ENCODE measurements at regions not wholly inside any gene's neighbourhood (a gene's known extent, or its start where the extent isn't known, plus 50 kb on each side); places are given as distances from the start of the nearest gene placed in this dataset.

DNA sequence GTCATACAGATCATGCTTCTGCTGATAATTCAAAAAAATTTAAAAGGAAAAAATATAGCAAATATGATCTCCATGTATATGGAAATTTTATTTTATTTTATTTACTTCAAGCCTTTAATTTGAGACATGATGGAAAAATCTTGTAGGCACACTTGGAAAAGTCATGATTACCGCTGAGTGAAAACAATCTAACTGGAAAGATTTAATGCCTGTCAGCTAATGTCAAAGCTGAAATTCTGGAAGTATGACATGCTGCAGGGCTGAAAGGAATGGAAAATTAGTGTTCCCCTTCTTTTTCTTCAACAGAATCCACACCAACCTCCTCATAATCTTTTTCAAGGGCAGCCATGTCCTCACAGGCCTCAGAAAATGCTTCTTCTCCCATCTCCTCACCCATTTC, 58.2 kb downstream of the RPRM start:
- H3K27me3 Mint-ChIP-seq (ENCODE audit: low read depth), result no peaks in the 10 kb centered on the region
- no peaks in the 10 kb centered on the region for H3K4me1 Mint-ChIP-seq
- TF ChIP-seq, protein P1, sequence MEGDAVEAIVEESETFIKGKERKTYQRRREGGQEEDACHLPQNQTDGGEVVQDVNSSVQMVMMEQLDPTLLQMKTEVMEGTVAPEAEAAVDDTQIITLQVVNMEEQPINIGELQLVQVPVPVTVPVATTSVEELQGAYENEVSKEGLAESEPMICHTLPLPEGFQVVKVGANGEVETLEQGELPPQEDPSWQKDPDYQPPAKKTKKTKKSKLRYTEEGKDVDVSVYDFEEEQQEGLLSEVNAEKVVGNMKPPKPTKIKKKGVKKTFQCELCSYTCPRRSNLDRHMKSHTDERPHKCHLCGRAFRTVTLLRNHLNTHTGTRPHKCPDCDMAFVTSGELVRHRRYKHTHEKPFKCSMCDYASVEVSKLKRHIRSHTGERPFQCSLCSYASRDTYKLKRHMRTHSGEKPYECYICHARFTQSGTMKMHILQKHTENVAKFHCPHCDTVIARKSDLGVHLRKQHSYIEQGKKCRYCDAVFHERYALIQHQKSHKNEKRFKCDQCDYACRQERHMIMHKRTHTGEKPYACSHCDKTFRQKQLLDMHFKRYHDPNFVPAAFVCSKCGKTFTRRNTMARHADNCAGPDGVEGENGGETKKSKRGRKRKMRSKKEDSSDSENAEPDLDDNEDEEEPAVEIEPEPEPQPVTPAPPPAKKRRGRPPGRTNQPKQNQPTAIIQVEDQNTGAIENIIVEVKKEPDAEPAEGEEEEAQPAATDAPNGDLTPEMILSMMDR (conservative IDR thresholded peaks at IDR 0.05), result no peak
- peaks cover 5% of the 10 kb centered on the region for H3K9me3 Mint-ChIP-seq
- H3K36me3 Mint-ChIP-seq (ENCODE audit: low read depth), result no peaks in the 10 kb centered on the region
- DNase-seq (ENCODE audit: low read depth, low spot score), result no peak
- no peak overlapping the region for H3K4me3 Mint-ChIP-seq
- H3K27ac Mint-ChIP-seq (ENCODE audit: unreplicated experiment), result no peak overlapping the region

- Mint-ChIP-seq H3K36me3 (ENCODE audit: low read depth) (no peaks in the 10 kb centered on the region), H3K4me3 (no peak overlapping the region), H3K9me3 (peaks cover 5% of the 10 kb centered on the region), H3K27me3 (ENCODE audit: low read depth) (no peaks in the 10 kb centered on the region), H3K27ac (ENCODE audit: unreplicated experiment) (no peak overlapping the region), H3K4me1 (no peaks in the 10 kb centered on the region)
- DNase-seq (ENCODE audit: low read depth, low spot score), result no peak
- TF ChIP-seq, protein P1 (conservative IDR thresholded peaks at IDR 0.05), result no peak
These were observed 61.5 kb downstream of the RPRM start for GRCh38 chr2:153417077-153417476.

DNA sequence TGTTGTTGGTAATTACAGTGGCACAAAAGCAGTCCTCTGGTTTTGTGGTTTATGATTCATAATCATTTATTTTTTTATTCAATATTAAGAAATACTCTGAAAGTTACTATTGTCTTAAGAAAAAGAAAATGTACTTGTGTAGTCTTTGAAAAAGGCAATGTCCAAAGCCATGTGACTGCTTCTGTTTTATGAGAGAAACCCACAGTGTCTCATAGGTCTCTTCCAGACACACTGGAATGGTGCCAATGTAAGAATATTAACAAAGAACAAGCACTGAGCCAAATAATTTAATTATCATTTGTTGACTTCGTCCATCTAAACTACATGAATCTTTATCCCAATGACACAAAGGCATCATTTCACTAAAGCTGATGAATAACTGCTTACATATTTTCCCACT, 62.5 kb downstream of the RPRM start:
- Mint-ChIP-seq H3K36me3 (ENCODE audit: low read depth) (no peaks in the 10 kb centered on the region), H3K27ac (ENCODE audit: unreplicated experiment) (no peak overlapping the region), H3K27me3 (ENCODE audit: low read depth) (no peaks in the 10 kb centered on the region), H3K4me3 (no peak overlapping the region), H3K9me3 (peaks cover 5% of the 10 kb centered on the region), H3K4me1 (no peaks in the 10 kb centered on the region)
- TF ChIP-seq, protein P1 (conservative IDR thresholded peaks at IDR 0.05), result no peak
- no peak for DNase-seq (ENCODE audit: low read depth, low spot score)

GRCh38 chr2:153408710-153409385, 69.7 kb downstream of the RPRM start:
- H3K4me3 Mint-ChIP-seq, result no peak overlapping the region
- H3K27me3 Mint-ChIP-seq (ENCODE audit: low read depth), result no peaks in the 10 kb centered on the region
- peaks cover 4% of the 10 kb centered on the region for H3K4me1 Mint-ChIP-seq
- H3K27ac Mint-ChIP-seq (ENCODE audit: unreplicated experiment), result no peak overlapping the region
- no peak for DNase-seq (ENCODE audit: low read depth, low spot score)
- H3K36me3 Mint-ChIP-seq (ENCODE audit: low read depth), result peaks cover 2% of the 10 kb centered on the region
- H3K9me3 Mint-ChIP-seq, result no peaks in the 10 kb centered on the region
- TF ChIP-seq, protein P1 (conservative IDR thresholded peaks at IDR 0.05), result no peak

- H3K36me3 Mint-ChIP-seq (ENCODE audit: low read depth), result peaks cover 4% of the 10 kb centered on the region
- TF ChIP-seq, protein P1 (conservative IDR thresholded peaks at IDR 0.05), result no peak
- DNase-seq (ENCODE audit: low read depth, low spot score), result no peak
- no peaks in the 10 kb centered on the region for H3K27me3 Mint-ChIP-seq (ENCODE audit: low read depth)
- peaks cover 7% of the 10 kb centered on the region for H3K4me1 Mint-ChIP-seq
- no peak overlapping the region for H3K4me3 Mint-ChIP-seq
- no peaks in the 10 kb centered on the region for H3K9me3 Mint-ChIP-seq
- no peak overlapping the region for H3K27ac Mint-ChIP-seq (ENCODE audit: unreplicated experiment)
These were observed 73.4 kb downstream of the RPRM start for GRCh38 chr2:153405196-153405595.

All from neural crest cell (in vitro differentiated cells).